IMR-90 (cell line): ENCODE measurements at regions not wholly inside any gene's neighbourhood (a gene's known extent, or its start where the extent isn't known, plus 50 kb on each side); places are given as distances from the start of the nearest gene placed in this dataset.

Experiments
- ATAC-seq: fragments of 200-7000 bp; cut with Tn5 transposase; 2 replicates; pipeline ENCODE4 v1.9.1; 2020; ENCODE audit warnings: low read depth, mild to moderate bottlenecking, moderate library complexity
- BruUV-seq: library from RNA; stranded (reverse); fragments of 400-500 nt; replicated peaks from 2 replicates; lab custom pipeline; 2021; lab: Mats Ljungman, UMichigan
- CTCF ChIA-PET: fragments of 300-600 bp; formaldehyde crosslinking; extraction: SDS; loops from one replicate; lab custom pipeline; 2021; ENCODE audit warnings: antibody characterized with exemption; lab: Yijun Ruan, JAX
- POLR2A ChIA-PET: fragments of 300-600 bp; sonication (Branson Sonifier 250); formaldehyde crosslinking; loops from one replicate; lab custom pipeline; 2022; ENCODE audit warnings: antibody characterized with exemption; ENCODE audit not compliant: unreplicated experiment; lab: Charles Lee
- DNase-seq: peaks from one replicate; pipeline ENCODE4 v3.0.0; 2013
- H2AFZ ChIP-seq: replicated peaks from 2 replicates; pipeline ENCODE3; 2013; ENCODE audit warnings: low read length, mild to moderate bottlenecking; ENCODE audit not compliant: poor library complexity
- H2AK5ac ChIP-seq: 2 replicates; pipeline ENCODE4 v1.6.1; 2013; ENCODE audit warnings: low read depth, low read length, inconsistent platforms
- H2AK9ac ChIP-seq: replicated peaks from 2 replicates; pipeline ENCODE3; 2013; ENCODE audit warnings: mild to moderate bottlenecking, low read depth, low read length, moderate library complexity; ENCODE audit not compliant: poor library complexity
- H2BK120ac ChIP-seq: 2 replicates; pipeline ENCODE4 v1.6.1; 2013; ENCODE audit warnings: low read depth, low read length, inconsistent platforms
- H2BK15ac ChIP-seq: 3 replicates; pipeline ENCODE4 v1.6.1; 2013; ENCODE audit warnings: low read depth, low read length, inconsistent platforms
- H2BK20ac ChIP-seq: 2 replicates; pipeline ENCODE4 v1.6.1; 2013; ENCODE audit warnings: low read depth, mild to moderate bottlenecking, inconsistent platforms, low read length, moderate library complexity
- H2BK5ac ChIP-seq: 2 replicates; pipeline ENCODE4 v1.6.1; 2013; ENCODE audit warnings: mild to moderate bottlenecking, low read depth, low read length, inconsistent platforms; ENCODE audit not compliant: poor library complexity, severe bottlenecking
- H3K14ac ChIP-seq: replicated peaks from 2 replicates; pipeline ENCODE4 v1.6.1; 2013; ENCODE audit warnings: low read depth, low read length, inconsistent platforms
- H3K18ac ChIP-seq: 2 replicates; pipeline ENCODE4 v1.6.1; 2013; ENCODE audit warnings: low read depth, low read length, control low read depth
- H3K23ac ChIP-seq: 2 replicates; pipeline ENCODE4 v1.6.1; 2013; ENCODE audit warnings: low read depth, low read length, inconsistent platforms
- H3K27ac ChIP-seq: 2 replicates; pipeline ENCODE4 v1.5.1; 2013; ENCODE audit warnings: mild to moderate bottlenecking, control low read depth, low read length; ENCODE audit not compliant: insufficient read depth
- H3K27me3 ChIP-seq: 2 replicates; pipeline ENCODE4 v1.6.1; 2013; ENCODE audit warnings: low read length; ENCODE audit not compliant: control insufficient read depth, insufficient read depth
- H3K36me3 ChIP-seq: 2 replicates; pipeline ENCODE4 v1.6.1; 2013; ENCODE audit warnings: low read length, mixed read lengths; ENCODE audit not compliant: control insufficient read depth, insufficient read depth
- H3K4ac ChIP-seq: 2 replicates; pipeline ENCODE4 v1.6.1; 2013; ENCODE audit warnings: low read depth, low read length, inconsistent platforms
- H3K4me1 ChIP-seq: 2 replicates; pipeline ENCODE4 v1.6.1; 2013; ENCODE audit warnings: low read length, mixed read lengths; ENCODE audit not compliant: control insufficient read depth, insufficient read depth
- H3K4me2 ChIP-seq: 2 replicates; pipeline ENCODE4 v1.6.1; 2013; ENCODE audit warnings: low read depth, mild to moderate bottlenecking, control low read depth, low read length, moderate library complexity
- H3K4me3 ChIP-seq: 2 replicates; pipeline ENCODE4 v1.5.1; 2013; ENCODE audit warnings: low read depth, mild to moderate bottlenecking, control low read depth, low read length, moderate library complexity; ENCODE audit not compliant: insufficient read depth
- H3K56ac ChIP-seq: 2 replicates; pipeline ENCODE4 v1.6.1; 2013; ENCODE audit warnings: low read length, inconsistent platforms; ENCODE audit not compliant: insufficient read depth; ENCODE audit errors: extremely low read depth
- H3K79me1 ChIP-seq, 2 experiments: 2 replicates each; pipeline ENCODE4 v1.6.1; 2013; ENCODE audit warnings: low read length in 2 of 2, inconsistent platforms in 1 of 2, low read depth in 1 of 2
- H3K9ac ChIP-seq: 2 replicates; pipeline ENCODE4 v1.6.1; 2013; ENCODE audit warnings: low read depth, low read length, control low read depth
- H3K9me1 ChIP-seq: 2 replicates; pipeline ENCODE4 v1.6.1; 2013; ENCODE audit warnings: low read length, inconsistent platforms; ENCODE audit not compliant: insufficient read depth
- H3K9me3 ChIP-seq: 2 replicates; pipeline ENCODE4 v1.6.1; 2013; ENCODE audit warnings: low read length; ENCODE audit not compliant: control insufficient read depth, insufficient read depth
- H4K20me1 ChIP-seq: 2 replicates; pipeline ENCODE4 v1.6.1; 2013; ENCODE audit warnings: low read length, inconsistent platforms; ENCODE audit not compliant: insufficient read depth
- H4K5ac ChIP-seq: 2 replicates; pipeline ENCODE4 v1.6.1; 2013; ENCODE audit warnings: mild to moderate bottlenecking, low read depth, low read length, control low read depth
- H4K8ac ChIP-seq, 2 experiments: 2 replicates each; pipeline ENCODE4 v1.6.1; 2013; ENCODE audit warnings: low read depth in 2 of 2, low read length in 2 of 2, control low read depth in 1 of 2, inconsistent platforms in 1 of 2
- H4K91ac ChIP-seq: 2 replicates; pipeline ENCODE4 v1.6.1; 2013; ENCODE audit warnings: low read depth, low read length, inconsistent platforms; ENCODE audit not compliant: insufficient read depth
- BHLHE40 ChIP-seq: fragments of 150-350 bp; IDR thresholded peaks from 2 replicates; pipeline ENCODE4 v1.6.1; 2016; ENCODE audit warnings: mild to moderate bottlenecking, low read depth, low read length
- CEBPB ChIP-seq: IDR thresholded peaks from 2 replicates; pipeline ENCODE4 v1.6.1; 2012; ENCODE audit warnings: low read depth, low read length, improper control_type of control experiment
- CHD1 ChIP-seq: IDR thresholded peaks from 2 replicates; pipeline ENCODE4 v1.6.1; 2012; ENCODE audit warnings: low read depth, low read length, improper control_type of control experiment
- MAZ ChIP-seq: IDR thresholded peaks from 2 replicates; pipeline ENCODE4 v1.6.1; 2012; ENCODE audit warnings: low read depth, mild to moderate bottlenecking, low read length, improper control_type of control experiment, moderate library complexity, borderline replicate concordance
- MXI1 ChIP-seq: IDR thresholded peaks from 2 replicates; pipeline ENCODE4 v1.6.1; 2012; ENCODE audit warnings: low read depth, mild to moderate bottlenecking, low read length, moderate library complexity, borderline replicate concordance
- NFE2L2 ChIP-seq: fragments of 150-350 bp; IDR thresholded peaks from 2 replicates; pipeline ENCODE4 v1.6.1; 2016; ENCODE audit warnings: low read depth, mild to moderate bottlenecking, low read length
- POLR2A ChIP-seq: IDR thresholded peaks from 2 replicates; pipeline ENCODE4 v1.6.1; 2012; ENCODE audit warnings: mild to moderate bottlenecking, low read depth, low read length
- WGBS, 2 experiments: methylation state at CpG; one replicate each; pipeline versions ENCODE4 v1.1.5 to v1.1.7; 2013; ENCODE audit warnings: missing lambda C conversion rate in 2 of 2; ENCODE audit not compliant: insufficient read length in 1 of 2; ENCODE audit errors: extremely low coverage in 2 of 2; 5-methylcytosine and 5-hydroxymethylcytosine counted together
- dilution Hi-C: fragments of 300-500 bp; cut with HindIII; formaldehyde crosslinking; loops from one replicate; pipeline ENCODE4 v1.14.3; 2018; ENCODE audit warnings: low sequenced_read_pairs; ENCODE audit not compliant: unreplicated experiment
- in situ Hi-C: fragments of 300-500 bp; cut with MboI; formaldehyde crosslinking; loops from 3 replicates; pipeline ENCODE4 v1.14.3; 2019; ENCODE audit warnings: low sequenced_read_pairs, inconsistent platforms, mixed read lengths
- intact Hi-C: fragments of 100-400 bp; cut with micrococcal nuclease; formaldehyde crosslinking; loops from 2 replicates; pipeline ENCODE4 v1.10.0; 2022
- TF ChIP-seq, protein P1 (sequence below): conservative IDR thresholded peaks from 2 replicates; pipeline ENCODE4 v1.5.1; 2012; ENCODE audit warnings: mild to moderate bottlenecking, low read depth, low read length, improper control_type of control experiment

DNA sequence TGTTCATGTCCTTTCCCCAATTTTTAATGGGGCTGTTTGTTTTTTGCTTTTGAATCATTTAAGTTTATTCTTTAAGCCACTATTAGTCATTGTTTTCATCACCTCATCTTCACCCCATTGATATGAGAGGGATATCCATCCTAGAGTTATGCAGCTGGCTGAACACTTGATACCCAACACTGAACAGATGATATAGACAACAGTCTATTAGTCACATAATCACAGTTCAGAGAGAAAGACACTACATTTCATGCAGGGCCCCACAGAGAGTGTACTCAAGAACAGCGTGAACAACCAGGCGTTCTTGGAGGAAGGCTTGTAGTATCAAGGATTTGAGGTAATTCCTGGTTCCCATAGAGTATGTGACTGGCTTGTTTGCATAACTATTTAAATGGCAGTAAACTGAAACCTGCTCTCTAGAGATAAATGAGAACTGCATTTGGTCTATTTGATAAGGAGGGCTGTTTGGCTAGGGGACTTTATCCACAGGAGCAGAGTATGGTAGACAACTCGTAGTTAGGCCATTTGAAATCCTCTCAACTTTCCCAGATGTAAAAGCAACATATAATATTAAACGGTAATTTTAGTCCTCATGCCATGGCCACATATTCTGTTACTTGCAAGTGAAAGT, 618.7 kb downstream of the SI start:
- ChIA-PET POLR2A (no interaction called here), CTCF (no interaction called here)
- Histone ChIP-seq H4K5ac (no peak overlapping the region), H4K91ac (no peak overlapping the region), H3K36me3 (no peaks in the 10 kb centered on the region), H3K27me3 (no peaks in the 10 kb centered on the region), H2BK5ac (no peak overlapping the region), H3K9ac (no peak overlapping the region), H3K9me3 (peaks cover 9% of the 10 kb centered on the region), H2AK5ac (no peak overlapping the region), H3K56ac (no peak overlapping the region), H3K4me1 (no peaks in the 10 kb centered on the region), H3K27ac (no peak overlapping the region), H2AFZ (no peak overlapping the region), H3K4me3 (no peak overlapping the region), H2BK15ac (no peak overlapping the region), H2BK20ac (no peak overlapping the region), H2AK9ac (no peak overlapping the region), H2BK120ac (no peak overlapping the region), H3K9me1 (no peaks in the 10 kb centered on the region), H3K4me2 (no peak overlapping the region), H4K20me1 (no peaks in the 10 kb centered on the region), H4K8ac (no peak overlapping the region), H3K18ac (no peak overlapping the region), H3K23ac (no peak overlapping the region), H3K79me1 (no peaks in the 10 kb centered on the region), H3K4ac (no peak overlapping the region), H3K14ac (no peak overlapping the region)
- no TSS peak for BruUV-seq
- intact Hi-C loops (no loop called here), in situ Hi-C loops (no loop called here), dilution Hi-C loops (no loop called here)
- no CpG with 5 or more reads among the region's 4 CpGs for WGBS, 2 experiments
- ATAC-seq = no peak
- TF ChIP-seq NFE2L2 (no peak), BHLHE40 (no peak), CEBPB (no peak), POLR2A (no peak), CHD1 (no peak), MAZ (no peak), MXI1 (no peak)
- TF ChIP-seq, protein P1, sequence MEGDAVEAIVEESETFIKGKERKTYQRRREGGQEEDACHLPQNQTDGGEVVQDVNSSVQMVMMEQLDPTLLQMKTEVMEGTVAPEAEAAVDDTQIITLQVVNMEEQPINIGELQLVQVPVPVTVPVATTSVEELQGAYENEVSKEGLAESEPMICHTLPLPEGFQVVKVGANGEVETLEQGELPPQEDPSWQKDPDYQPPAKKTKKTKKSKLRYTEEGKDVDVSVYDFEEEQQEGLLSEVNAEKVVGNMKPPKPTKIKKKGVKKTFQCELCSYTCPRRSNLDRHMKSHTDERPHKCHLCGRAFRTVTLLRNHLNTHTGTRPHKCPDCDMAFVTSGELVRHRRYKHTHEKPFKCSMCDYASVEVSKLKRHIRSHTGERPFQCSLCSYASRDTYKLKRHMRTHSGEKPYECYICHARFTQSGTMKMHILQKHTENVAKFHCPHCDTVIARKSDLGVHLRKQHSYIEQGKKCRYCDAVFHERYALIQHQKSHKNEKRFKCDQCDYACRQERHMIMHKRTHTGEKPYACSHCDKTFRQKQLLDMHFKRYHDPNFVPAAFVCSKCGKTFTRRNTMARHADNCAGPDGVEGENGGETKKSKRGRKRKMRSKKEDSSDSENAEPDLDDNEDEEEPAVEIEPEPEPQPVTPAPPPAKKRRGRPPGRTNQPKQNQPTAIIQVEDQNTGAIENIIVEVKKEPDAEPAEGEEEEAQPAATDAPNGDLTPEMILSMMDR = no peak
- DNase-seq = no peak
